ENCODE measurements at regions not wholly inside any gene's neighbourhood (a gene's known extent, or its start where the extent isn't known, plus 50 kb on each side); places are given as distances from the start of the nearest gene placed in this dataset.

DNA sequence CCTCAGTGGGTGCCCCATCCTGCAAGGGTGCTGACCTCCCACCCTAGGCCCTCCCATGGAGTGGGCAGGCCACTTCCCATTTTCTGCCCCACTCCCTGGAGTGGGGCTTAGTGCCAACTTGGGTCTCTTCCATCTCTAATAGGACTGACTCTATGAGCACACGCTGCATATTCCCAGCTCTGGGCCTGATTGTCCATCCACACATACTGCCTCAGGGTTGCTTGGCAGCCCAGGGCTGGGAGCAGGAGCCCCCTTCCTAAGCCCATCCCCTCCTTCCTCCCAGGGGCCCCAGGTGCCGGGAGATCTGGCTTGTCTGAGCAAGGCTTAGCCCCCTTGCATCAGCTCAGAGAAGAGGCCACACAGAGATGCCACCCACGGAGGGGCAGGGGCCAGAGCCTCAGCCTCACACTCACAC is 55.1 kb downstream of the PJA1 start:
- DNase-seq (ENCODE audit: low read depth in 2 of 2) = no peak

- no peak for DNase-seq (ENCODE audit: low read depth in 2 of 2)
These were observed 55.5 kb downstream of the PJA1 start for GRCh38 chrX:69109706-69110105.

DNA sequence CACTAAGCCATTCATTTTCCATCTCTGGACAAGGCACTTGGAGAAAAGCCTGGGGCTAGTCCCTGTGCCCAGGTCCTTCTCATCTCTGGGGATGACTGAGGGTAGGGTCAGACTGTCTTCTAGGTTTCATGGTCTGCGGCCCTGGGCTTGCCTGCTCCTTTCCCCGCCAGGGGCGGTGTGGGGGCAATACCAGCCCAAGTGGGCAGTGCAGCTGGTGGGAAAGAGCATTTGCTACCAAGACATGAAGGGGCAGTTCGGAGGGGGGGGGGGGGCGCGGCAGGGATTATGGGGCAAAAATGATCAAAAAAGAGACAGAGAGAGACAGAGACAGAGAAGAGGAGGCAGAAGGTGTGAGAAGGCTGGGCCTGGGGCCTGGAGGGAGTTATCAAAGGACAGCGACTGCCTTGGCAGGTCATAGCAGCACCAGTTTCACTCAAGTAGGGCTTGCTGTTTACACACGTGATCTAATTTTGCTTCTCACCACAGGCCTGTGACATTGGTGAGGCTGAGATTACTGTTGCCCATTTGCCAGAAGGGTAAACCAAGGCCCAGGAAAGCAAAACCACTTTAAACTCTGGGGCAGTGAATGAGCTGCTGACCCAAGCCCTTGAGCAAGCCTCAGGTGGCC is 56.1 kb downstream of the PJA1 start:
- no peak for DNase-seq (ENCODE audit: low read depth in 2 of 2)

DNA sequence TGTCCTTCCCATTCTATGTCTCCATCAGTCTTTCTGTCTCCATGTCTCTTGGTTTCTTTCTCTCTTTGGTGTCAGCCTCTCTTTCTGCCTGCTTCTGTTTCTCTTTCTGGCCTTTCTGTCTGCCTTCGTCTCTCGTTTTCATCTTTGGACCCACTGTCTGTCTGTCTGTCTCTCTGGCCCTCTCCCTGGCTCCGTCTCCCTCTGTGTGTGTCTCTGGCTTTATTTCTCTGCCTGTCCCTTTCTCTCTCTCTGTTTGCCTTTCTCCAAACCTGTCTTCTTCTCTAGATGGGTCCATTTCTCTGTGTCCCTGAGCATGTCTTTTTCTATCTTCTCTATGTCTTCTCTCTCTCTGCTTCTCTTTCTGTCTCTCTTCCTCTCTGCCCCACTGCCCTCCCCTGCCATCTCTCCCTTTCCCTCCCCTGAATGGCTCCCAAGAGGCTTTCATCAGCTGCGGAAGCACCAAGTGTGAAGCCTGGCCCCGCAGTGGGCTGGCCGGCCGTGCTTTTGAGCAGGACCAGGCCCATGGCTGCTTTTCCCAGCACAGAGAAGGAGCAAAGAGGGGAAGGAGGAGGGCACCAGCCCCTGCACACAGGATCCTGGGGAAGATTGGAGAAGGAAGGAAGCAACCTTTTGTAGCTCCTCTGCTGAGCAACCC is 57.4 kb downstream of the PJA1 start:
- DNase-seq (ENCODE audit: low read depth in 2 of 2) = no peak

DNA sequence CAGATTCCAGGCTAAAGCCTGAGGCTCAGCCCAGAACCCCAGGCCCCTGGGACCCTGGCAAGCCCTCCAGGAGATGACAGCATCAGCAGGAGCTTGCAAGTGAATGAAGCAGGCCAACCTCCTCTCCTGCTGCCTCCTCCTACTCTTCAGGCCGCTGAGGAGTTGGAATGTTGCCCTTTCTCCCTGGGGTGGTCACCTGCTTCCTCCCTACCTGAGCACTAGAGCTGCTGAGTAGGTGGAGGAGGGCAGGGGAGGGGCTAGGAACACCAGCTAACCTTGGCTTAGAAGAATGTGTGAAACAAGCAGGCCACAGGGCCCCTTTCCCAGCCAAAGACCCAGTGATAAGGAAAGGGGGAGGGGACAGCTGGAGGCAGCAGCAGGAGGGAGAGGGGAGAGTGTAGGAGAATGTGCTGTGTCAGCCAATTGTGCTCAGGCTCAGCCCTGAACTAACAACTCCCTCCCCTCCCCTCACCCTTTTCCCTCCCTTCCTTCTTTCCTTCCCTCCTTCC is 58.0 kb downstream of the PJA1 start:
- DNase-seq (ENCODE audit: low read depth in 2 of 2) = no peak

DNA sequence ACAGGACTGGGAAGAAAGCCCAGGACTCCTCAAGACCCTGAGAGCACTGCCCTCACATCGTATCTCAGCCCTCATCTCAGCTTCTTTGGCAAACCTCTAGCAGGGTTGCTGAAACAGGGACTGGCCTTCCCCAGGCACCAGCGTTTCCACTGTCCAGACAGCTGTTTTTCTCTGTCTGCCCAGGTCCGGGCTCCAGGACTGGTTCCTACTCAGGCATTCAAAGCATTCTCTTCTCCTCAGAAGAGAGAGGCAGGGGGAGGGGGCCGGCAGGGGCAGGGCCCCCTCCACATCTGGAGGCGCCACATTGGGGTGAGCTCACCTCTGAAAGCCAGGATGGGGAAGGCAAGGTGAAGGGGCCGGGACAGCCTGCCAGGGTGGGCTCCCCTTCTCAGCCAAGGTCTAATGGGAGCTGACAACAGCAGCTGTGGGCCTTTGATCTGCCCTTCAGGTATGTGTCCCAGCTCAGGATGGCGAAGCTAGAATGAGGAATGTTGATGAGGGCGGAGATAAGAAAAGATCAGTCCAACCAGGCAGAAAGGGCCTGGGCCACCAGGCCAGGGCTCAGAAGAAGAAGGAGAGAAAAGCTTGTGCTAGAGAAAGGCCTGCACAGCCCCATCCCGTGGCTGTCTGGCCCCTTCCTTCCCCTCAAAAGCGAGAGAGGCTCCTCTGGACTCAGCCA is 60.4 kb downstream of the PJA1 start:
- DNase-seq (ENCODE audit: low read depth in 2 of 2) = no peak

DNA sequence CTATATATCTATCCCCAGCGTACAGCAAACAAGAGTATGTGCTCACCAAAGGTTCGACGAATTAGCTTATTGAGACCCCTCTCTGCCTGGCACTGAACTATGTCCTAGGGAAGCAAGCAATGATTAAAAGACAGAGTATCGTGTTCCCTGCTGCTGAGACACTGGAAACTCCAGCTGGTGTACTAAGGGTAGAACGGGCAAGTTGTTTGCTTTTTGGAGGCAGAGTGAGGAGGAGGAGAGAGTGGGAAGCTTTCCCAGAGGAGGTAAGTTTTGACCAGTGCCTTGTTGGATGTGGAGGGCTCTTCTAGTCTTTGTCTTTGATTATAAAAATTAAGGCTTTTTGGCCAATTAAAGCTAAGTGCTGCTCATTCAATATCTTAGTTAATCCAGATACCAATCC is 61.7 kb downstream of the PJA1 start:
- no peak for DNase-seq (ENCODE audit: low read depth in 2 of 2)

- no peak for DNase-seq (ENCODE audit: low read depth in 2 of 2)
These were observed 62.5 kb downstream of the PJA1 start for GRCh38 chrX:69102612-69103194.

GRCh38 chrX:69101683-69102251 is 63.5 kb downstream of the PJA1 start:
- DNase-seq (ENCODE audit: low read depth in 2 of 2) = no peak

DNA sequence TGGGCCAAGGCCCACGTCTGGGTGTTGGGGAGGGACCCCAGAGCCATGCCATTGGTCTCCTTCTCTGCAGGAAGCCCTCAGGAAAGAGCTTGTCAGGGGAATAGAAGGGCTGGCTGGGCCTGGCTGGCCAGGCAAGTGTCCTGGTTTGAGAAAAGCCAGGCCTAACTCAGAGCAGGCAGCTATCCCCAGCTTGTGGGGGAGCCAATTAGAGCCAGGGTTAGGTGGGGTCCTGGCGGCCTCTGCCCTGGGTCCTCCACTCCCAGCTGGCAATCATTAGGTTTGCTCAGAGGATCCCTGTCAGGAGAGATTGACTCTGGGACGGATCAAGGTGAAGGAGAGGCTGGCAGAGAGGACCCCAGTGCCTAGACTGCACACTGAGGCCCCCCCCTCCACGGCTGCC is 64.8 kb downstream of the PJA1 start:
- DNase-seq (ENCODE audit: low read depth in 2 of 2) = no peak

DNA sequence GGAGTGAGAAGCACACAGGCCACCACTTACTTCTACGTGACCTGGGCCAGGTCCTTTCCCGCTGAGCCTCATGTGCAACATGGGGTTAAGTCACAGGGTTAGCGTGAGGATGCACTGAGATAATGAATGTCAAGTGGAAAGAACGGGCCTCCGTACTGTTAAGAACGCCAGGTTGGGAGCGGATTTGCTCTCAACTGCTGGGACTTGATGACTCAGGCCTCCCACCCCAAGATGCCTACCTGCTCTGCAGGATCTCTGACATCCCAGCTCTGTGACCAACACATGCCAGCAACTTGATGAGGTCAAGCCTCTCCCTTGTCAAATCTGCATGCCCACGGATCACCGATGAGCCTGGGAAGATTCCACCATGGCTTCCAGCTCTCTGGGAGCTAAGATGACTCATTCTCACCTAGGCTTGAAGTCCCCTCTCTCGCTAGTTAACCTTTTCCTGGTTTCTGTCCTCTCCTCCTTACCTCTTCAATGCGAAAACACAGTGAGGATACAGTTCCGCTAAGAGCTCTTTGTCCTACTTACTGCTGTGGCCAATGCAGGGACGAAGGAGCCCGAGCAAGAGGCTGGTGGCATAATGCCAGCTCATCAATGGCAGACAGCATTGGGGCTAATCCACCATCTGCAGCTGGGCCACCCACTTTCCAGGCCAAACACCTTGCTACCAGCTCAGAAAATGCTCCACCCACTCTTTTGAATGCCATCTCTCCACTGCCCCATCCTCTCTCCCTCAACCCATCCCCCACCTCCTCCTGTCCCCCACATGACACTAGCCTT is 67.6 kb downstream of the PJA1 start:
- DNase-seq (ENCODE audit: low read depth in 2 of 2) = no peak

DNA sequence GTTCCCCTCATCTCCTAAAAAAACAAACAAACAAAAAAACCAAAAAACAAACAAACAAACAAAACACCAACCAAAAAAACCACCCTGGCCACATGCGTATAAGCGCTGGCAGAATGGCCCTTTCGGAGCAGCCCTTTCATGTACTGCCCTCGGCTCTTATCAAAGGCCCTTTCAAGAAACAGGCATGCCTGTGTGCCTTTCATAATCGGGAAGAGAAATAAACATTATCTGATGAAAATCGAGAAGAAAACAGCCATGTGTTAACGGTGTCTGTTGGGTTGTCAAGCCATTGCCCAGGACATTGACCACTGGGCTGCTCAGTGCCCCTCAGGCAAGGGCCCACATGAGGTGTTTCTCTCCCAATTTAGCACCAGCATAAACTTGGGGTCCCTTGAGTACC is 68.3 kb downstream of the PJA1 start:
- no peak for DNase-seq (ENCODE audit: low read depth in 2 of 2)

DNA sequence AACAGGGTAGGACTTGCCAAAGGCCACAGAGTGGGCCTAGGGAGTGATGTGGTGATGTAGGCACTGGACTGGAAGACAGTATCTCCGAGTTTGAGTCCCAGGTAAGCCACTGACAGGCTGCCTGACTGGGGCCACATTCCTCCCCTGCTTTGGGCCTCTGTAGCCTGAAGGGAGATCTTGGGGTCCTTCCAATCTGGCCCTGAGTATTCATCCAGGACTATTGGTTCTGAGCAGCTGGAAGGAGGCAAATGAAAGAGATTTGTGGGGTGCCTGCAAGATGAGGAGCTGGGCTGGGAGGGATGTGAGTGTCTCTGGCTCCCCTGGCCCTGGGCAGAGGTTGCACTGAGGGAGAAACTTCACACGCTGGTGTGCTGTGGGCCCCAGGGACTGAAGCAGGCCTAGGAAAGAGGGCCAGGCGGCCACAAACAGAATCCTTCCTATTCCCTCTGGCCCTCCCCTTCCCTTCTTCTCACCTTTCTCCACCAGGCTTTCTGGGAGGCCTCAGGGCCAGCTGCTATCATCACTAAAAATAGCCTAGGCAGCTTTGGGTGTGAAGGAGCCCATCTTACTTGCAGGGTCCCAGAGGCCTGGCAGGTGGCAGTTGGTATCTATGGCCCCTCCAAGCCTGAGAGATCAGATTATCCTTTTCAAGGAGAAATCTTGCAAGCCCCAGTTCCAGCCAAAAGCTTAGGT is 70.1 kb downstream of the PJA1 start:
- DNase-seq (ENCODE audit: low read depth in 2 of 2) = no peak

DNA sequence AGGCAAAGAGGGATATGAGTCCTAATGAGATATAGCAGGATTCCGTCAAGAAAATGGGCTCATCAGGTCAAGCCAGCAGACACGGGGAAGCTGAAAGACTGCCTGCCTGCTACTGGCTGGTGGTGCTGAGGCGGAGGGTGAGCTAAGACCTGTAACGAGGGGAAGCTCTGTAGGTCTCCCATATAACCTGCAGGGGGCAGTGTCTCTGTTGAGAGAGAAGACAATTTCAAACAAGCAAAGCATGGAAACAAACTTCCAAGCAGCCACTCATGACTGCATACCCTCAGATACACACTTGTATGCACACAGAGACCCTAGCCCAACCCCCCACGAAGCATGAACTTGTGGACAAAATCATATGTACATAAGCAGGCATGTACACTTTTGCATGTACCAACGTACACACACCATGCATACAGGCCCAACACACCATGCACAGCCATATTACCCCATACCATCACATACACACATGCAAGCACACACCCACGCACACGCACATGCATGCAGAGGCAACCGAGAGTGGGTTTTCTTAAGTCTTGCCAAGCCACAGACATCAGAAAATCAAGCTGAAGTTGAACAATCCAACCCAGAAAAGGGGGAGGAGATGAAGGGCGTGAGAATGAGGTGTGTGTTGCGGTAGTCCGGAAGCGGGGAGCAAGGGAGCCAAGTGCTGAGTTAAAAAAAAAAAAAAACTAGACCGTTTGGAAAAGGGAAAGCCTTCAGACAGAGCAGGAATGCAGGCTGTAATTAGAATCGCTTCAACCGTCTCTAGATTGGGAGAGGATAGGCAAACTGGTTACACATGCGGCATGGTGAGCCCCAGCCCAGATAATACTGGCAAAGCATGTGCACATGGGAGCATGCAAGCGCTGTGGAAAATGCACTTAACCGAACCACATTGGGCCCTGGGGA is 71.0 kb downstream of the PJA1 start:
- DNase-seq (ENCODE audit: low read depth in 2 of 2) = peak; percentile 20 to 43

DNA sequence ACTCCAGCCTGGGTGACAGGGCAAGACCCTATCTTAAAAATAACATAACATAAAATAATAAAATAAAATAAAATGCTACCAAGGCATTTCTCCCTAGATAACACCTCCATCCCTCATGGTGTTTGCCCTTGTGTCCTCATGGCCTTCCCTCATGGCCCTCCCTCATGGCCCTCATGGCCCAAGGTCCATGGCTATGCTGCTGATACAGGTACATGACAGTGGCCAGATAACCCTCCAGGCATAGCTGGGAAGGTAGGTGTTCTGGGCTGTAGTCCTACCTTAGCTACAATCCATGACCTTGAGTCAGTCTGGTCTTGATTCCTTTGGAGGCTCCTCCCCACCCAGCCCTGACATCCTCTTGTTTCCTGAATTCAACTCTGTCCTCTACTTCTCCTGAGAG is 75.2 kb downstream of the PJA1 start:
- no peak for DNase-seq (ENCODE audit: low read depth in 2 of 2)

DNA sequence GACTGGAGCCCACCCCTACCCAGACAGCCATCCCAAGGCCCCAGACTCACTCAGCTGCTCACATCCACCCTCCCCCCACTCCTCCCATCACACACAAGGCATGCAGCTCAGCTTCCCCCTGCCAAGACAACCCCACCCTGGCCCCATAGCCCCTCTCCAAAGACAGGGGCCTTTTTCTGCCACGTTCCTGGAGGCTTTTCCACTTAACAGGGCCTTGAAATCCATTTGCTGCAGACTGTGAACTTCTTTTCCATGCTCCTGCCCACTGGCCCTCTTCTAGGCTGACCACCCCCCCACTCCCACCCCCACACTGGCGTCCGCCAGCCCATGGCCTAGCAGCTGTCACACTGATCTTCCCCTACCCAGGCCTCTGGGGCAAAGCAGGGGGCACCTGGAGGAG is 76.0 kb downstream of the PJA1 start:
- DNase-seq (ENCODE audit: low read depth in 2 of 2) = no peak

GRCh38 chrX:69088171-69088938 is 76.9 kb downstream of the PJA1 start:
- no peak for DNase-seq (ENCODE audit: low read depth in 2 of 2)

DNA sequence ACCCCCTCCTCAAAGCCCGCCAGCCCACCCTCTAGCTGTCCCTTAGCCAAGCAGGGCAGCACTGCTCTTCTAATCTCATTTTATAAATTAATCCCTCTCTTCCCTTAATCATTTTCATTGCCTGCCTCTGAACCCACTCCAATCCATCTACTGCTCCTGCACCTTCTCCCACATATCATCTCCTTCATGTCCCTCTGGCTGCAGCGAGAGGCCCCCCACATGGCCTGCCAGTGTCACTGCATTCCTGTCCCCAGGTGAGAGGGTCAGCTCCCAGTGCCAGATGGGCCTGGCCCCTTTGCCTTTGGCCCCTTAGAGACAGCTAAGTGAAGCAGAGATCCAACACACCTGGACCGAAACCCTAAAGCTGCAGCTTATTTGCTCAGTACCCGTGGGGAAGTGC is 79.4 kb downstream of the PJA1 start:
- DNase-seq (ENCODE audit: low read depth in 2 of 2) = no peak

DNA sequence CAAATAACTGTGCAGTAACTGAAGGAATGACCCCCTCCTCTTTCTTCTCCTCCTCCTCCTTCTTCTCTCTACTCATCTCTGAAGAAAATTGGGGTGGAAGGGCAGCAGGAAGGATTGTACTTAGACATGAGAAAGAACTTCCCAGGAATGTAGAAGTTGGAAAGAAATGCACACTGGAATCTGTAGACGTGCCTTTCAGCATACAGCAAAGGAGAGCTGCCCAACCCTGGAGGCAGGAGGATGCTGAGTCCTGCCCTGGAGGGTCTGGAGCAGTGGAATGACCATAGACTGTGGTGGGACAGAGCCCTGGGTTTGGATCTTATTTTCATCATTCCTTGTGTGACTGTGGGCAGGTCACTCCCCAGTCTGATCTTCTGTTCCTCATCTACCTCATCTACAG is 80.1 kb downstream of the PJA1 start:
- DNase-seq (ENCODE audit: low read depth in 2 of 2) = no peak
